Hepatocyte (in vitro differentiated cells): ENCODE measurements at regions not wholly inside any gene's neighbourhood (a gene's known extent, or its start where the extent isn't known, plus 50 kb on each side); places are given as distances from the start of the nearest gene placed in this dataset.

Experiments used
- CTCF ChIP-seq: fragments of 200-600 bp; sonication (generic); IDR thresholded peaks from 2 replicates; pipeline ENCODE4 v1.5.1; 2016; ENCODE audit warnings: antibody characterized with exemption, mild to moderate bottlenecking; ENCODE audit not compliant: poor library complexity
- EZH2 ChIP-seq: fragments of 200-600 bp; sonication (generic); IDR thresholded peaks from 2 replicates; pipeline ENCODE4 v1.6.1; 2016; ENCODE audit warnings: antibody characterized with exemption, mild to moderate bottlenecking, borderline replicate concordance

GRCh38 chr5:27336817-27337216 lies 298.4 kb upstream of the CDH9 start:
- TF ChIP-seq CTCF (no peak), EZH2 (no peak)
